C1 segment of cervical spinal cord (tissue), 14 donors: ENCODE measurements at regions not wholly inside any gene's neighbourhood (a gene's known extent, or its start where the extent isn't known, plus 50 kb on each side); places are given as distances from the start of the nearest gene placed in this dataset.
"Not testable (repeated sequence)": the region's sequence is repeated elsewhere in the genome, so short reads cannot be mapped to it uniquely, and the experiment has no call there.

ENCODE experiments used
- DNase-seq, 14 donors: peaks; one replicate each; lab custom pipeline; 2025; lab: John Stamatoyannopoulos, UW

- no peak for DNase-seq
Observed at GRCh38 chr10:2548071-2548470, 519.3 kb upstream of the PFKP start.

- no peak for DNase-seq
Observed at GRCh38 chr10:2547606-2548005, 519.7 kb upstream of the PFKP start.

- not testable (repeated sequence) for DNase-seq
Observed at GRCh38 chr10:2546894-2547293, 520.5 kb upstream of the PFKP start.

- no peak for DNase-seq
Observed at GRCh38 chr10:2543974-2544373, 523.4 kb upstream of the PFKP start.

- no peak for DNase-seq
Observed at GRCh38 chr10:2543142-2543886, 524.0 kb upstream of the PFKP start.

- DNase-seq = no peak
Observed at GRCh38 chr10:2541176-2541575, 526.2 kb upstream of the PFKP start.

- DNase-seq = no peak
Observed at GRCh38 chr10:2529945-2530344, 537.4 kb upstream of the PFKP start.

- DNase-seq = no peak
Observed at GRCh38 chr10:2525781-2526180, 541.6 kb upstream of the PFKP start.

GRCh38 chr10:2519139-2519538, 548.2 kb upstream of the PFKP start:
- DNase-seq = no peak

- DNase-seq = no peak
Observed at GRCh38 chr10:2509081-2509531, 558.2 kb upstream of the PFKP start.

GRCh38 chr10:2501366-2501940, 565.9 kb upstream of the PFKP start:
- DNase-seq = not testable (repeated sequence)

GRCh38 chr10:2494399-2494798, 572.9 kb upstream of the PFKP start:
- DNase-seq = no peak

GRCh38 chr10:2488446-2489005, 578.8 kb upstream of the PFKP start:
- no peak for DNase-seq

- no peak for DNase-seq
Observed at GRCh38 chr10:2487921-2488320, 579.4 kb upstream of the PFKP start.

- no peak for DNase-seq
Observed at GRCh38 chr10:2478656-2479055, 588.7 kb upstream of the PFKP start.

GRCh38 chr10:2476812-2477553, 590.4 kb upstream of the PFKP start:
- DNase-seq = no peak

GRCh38 chr10:2476218-2476811, 591.0 kb upstream of the PFKP start:
- DNase-seq = no peak

GRCh38 chr10:2475711-2476217, 591.6 kb upstream of the PFKP start:
- no peak for DNase-seq

GRCh38 chr10:2471811-2472210, 595.5 kb upstream of the PFKP start:
- DNase-seq = no peak

- DNase-seq = no peak
Observed at GRCh38 chr10:2469802-2470201, 597.5 kb upstream of the PFKP start.

- no peak for DNase-seq
Observed at GRCh38 chr10:2464483-2464882, 602.9 kb upstream of the PFKP start.

GRCh38 chr10:2463316-2463715, 604.0 kb upstream of the PFKP start:
- DNase-seq = no peak
